NT2/D1 (cell line): ENCODE measurements at regions not wholly inside any gene's neighbourhood (a gene's known extent, or its start where the extent isn't known, plus 50 kb on each side); places are given as distances from the start of the nearest gene placed in this dataset.

Experiments used
- SUZ12 ChIP-seq: IDR thresholded peaks from 2 replicates; pipeline ENCODE4 v1.6.1; 2011; ENCODE audit not compliant: insufficient read length, insufficient read depth; ENCODE audit errors: extremely low read depth
- YY1 ChIP-seq: IDR thresholded peaks from 2 replicates; pipeline ENCODE4 v1.6.1; 2011; ENCODE audit not compliant: insufficient read length, insufficient read depth
- ZNF274 ChIP-seq: IDR thresholded peaks from 2 replicates; pipeline ENCODE4 v1.6.1; 2011; ENCODE audit warnings: mild to moderate bottlenecking, low read depth, low read length

DNA sequence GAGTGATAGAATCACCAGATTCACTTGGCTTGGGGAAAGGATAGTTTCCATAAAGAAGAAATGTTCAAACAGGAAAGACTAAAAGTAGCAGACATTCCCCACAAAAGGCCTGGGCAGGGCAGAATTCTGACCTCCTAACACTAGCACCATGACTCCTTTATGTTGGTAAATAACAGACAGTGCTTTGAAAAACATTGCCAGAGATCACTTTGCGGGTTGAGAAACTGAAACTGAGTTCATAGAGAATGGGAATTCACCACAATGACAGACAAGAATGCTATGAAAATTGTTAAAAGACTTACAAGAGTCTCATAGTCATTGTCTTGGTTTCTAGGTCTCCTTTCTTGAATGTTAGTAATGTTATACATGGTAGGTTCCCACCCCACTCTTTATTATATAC lies 172.5 kb upstream of the GLRA1 start:
- TF ChIP-seq YY1 (no peak), ZNF274 (no peak), SUZ12 (no peak)
